ENCODE measurements at regions not wholly inside any gene's neighbourhood (a gene's known extent, or its start where the extent isn't known, plus 50 kb on each side); places are given as distances from the start of the nearest gene placed in this dataset.
"Not testable (repeated sequence)": the region's sequence is repeated elsewhere in the genome, so short reads cannot be mapped to it uniquely, and the experiment has no call there.

DNA sequence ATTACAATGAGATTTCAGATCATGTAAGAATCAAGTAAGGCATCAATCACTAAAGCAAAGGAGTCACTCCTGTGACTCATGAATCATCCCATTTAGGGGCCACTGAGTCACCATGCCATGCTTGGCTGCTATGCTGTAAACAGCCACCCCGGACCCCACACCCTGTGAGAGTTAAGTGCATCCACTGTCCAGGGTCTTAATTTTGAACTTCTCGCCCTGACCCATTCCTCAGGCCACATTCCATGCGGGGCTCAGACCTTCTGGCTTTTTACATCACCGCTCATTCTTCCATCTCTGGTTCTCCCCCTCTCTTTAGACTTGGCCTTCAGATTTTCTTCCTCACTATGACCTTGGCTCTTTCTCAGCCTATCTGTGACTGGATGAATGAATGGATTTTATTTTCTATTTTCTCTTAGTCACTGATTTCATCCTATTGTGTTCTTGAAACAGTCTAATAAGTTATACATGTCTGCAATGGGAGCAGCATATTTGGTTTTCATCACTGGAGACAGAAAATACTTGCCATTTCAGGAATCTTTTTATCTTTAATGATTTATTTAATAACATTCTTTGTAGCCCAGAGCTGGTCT, 239.6 kb downstream of the SKIDA1 start:
- TF ChIP-seq, protein P1, sequence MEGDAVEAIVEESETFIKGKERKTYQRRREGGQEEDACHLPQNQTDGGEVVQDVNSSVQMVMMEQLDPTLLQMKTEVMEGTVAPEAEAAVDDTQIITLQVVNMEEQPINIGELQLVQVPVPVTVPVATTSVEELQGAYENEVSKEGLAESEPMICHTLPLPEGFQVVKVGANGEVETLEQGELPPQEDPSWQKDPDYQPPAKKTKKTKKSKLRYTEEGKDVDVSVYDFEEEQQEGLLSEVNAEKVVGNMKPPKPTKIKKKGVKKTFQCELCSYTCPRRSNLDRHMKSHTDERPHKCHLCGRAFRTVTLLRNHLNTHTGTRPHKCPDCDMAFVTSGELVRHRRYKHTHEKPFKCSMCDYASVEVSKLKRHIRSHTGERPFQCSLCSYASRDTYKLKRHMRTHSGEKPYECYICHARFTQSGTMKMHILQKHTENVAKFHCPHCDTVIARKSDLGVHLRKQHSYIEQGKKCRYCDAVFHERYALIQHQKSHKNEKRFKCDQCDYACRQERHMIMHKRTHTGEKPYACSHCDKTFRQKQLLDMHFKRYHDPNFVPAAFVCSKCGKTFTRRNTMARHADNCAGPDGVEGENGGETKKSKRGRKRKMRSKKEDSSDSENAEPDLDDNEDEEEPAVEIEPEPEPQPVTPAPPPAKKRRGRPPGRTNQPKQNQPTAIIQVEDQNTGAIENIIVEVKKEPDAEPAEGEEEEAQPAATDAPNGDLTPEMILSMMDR (IDR thresholded peaks at IDR 0.05; ENCODE audit: low read depth, low read length) = no peak
- H3K4me3 ChIP-seq (ENCODE audit: low read depth, low read length) = no peak overlapping the region

DNA sequence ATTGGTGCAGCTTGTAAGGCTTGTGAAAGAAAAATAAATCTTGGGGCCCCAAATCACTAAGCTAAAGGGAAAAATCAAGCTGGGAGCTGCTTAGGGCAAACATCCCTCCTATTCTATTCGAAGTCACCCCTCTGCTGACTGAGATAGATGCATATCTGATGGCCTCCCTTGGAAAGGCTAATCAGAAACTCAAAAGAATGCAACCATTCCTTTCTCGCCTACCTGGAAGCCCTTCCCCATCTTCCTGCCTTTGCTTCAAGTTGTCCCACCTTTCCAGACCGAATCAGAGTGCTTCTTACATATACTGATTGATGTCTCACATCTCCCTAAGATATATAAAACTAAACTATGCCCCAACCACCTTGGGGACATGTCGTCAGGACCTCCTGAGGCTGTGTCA, 240.3 kb downstream of the SKIDA1 start:
- no peak overlapping the region for H3K4me3 ChIP-seq (ENCODE audit: low read depth, low read length)
- TF ChIP-seq, protein P1 (IDR thresholded peaks at IDR 0.05; ENCODE audit: low read depth, low read length) = no peak

- H3K4me3 ChIP-seq (ENCODE audit: low read depth, low read length) = no peak overlapping the region
- TF ChIP-seq, protein P1 (IDR thresholded peaks at IDR 0.05; ENCODE audit: low read depth, low read length) = no peak
Measured at GRCh38 chr10:21284301-21284700, 241.2 kb downstream of the SKIDA1 start.

- H3K4me3 ChIP-seq (ENCODE audit: low read depth, low read length) = not testable (repeated sequence)
Measured at GRCh38 chr10:21283053-21283452, 242.4 kb downstream of the SKIDA1 start.

GRCh38 chr10:21281765-21282484, 243.6 kb downstream of the SKIDA1 start:
- TF ChIP-seq, protein P1 (IDR thresholded peaks at IDR 0.05; ENCODE audit: low read depth, low read length) = no peak
- H3K4me3 ChIP-seq (ENCODE audit: low read depth, low read length) = no peak overlapping the region

DNA sequence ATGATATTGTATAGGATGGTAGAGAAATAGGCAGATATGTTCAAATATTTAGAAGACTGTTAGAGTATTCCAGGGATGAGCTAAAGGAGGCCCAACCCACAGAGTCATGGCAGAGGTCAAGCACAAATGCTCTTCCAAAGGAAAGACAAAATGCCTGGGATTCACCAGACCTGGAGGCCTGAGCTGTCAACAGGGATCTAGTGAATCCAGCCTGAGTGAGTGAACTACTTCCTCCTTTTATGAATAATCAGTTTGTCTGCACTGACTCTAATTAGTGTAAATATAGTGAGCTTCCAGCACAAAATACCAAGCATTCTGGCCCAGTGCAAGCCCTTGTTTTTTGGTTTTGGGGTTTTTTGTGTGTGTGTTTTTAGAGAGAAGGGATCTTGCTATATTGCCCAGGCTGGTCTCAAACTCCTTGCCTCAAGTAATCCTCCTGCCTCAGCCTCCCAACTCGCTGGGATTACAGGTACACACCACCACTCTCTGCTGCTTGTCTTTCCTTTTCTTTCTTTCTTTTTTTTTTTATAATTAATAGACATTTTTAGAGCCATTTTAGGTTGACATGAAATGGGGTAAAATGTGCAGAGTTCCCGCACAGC, 244.4 kb downstream of the SKIDA1 start:
- no peak overlapping the region for H3K4me3 ChIP-seq (ENCODE audit: low read depth, low read length)
- TF ChIP-seq, protein P1 (IDR thresholded peaks at IDR 0.05; ENCODE audit: low read depth, low read length) = no peak

- TF ChIP-seq, protein P1 (IDR thresholded peaks at IDR 0.05; ENCODE audit: low read depth, low read length) = no peak
- H3K4me3 ChIP-seq (ENCODE audit: low read depth, low read length) = no peak overlapping the region
Measured at GRCh38 chr10:21280037-21280436, 245.4 kb downstream of the SKIDA1 start.

Data from WI38 (cell line).